ENCODE measurements at regions not wholly inside any gene's neighbourhood (a gene's known extent, or its start where the extent isn't known, plus 50 kb on each side); places are given as distances from the start of the nearest gene placed in this dataset.
"Not testable (repeated sequence)": the region's sequence is repeated elsewhere in the genome, so short reads cannot be mapped to it uniquely, and the experiment has no call there.

DNA sequence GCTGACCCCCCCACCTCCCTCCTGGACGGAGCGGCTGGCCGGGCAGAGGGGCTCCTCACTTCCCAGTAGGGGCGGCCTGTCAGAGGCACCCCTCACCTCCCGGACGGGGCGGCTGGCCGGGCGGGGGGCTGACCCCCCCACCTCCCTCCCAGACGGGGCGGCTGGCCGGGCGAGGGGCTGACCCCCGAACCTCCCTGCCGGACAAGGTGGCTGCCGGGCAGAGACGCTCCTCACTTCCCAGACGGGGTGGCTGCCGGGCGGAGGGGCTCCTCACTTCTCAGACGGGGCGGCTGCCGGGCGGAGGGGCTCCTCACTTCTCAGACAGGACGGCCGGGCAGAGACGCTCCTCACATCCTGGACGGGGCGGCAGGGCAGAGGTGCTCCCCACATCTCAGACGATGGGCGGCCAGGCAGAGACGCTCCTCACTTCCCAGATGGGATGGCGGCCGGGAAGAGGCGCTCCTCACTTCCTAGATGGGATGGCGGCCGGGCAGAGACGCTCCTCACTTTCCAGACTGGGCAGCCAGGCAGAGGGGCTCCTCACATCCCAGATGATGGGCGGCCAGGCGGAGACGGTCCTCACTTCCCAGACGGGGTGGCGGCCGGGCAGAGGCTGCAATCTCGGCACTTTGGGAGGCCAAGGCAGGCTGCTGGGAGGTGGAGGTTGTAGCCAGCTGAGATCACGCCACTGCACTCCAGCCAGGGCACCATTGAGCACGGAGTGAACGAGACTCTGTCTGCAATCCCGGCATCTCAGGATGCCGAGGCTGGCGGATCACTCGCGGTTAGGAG lies 66.2 kb upstream of the PAPPA2 start:
- in situ Hi-C loops (cut with HindIII; ENCODE audit: low sequenced_read_pairs), result not testable (repeated sequence)

DNA sequence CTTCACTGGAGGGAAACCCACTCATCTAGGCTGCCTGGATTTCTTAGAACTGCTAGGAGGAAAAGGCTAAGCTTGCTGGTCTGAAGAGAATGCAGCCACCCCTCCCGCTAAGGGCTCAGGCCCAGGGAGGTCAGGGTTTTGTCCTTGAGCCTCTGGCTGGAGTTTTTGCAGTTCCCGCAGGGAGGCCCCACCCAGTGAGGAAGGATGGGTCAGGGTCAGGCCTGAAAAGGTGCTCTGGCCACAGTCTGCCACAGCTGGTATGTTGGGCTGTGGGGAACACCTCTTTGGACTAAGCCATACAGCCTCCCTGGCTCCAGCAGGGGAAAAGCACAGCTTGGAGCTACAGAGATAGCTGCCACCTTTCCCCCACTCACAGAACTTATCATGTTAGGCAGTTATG lies 71.4 kb upstream of the PAPPA2 start:
- in situ Hi-C loops (cut with HindIII; ENCODE audit: low sequenced_read_pairs), result no loop called here

DNA sequence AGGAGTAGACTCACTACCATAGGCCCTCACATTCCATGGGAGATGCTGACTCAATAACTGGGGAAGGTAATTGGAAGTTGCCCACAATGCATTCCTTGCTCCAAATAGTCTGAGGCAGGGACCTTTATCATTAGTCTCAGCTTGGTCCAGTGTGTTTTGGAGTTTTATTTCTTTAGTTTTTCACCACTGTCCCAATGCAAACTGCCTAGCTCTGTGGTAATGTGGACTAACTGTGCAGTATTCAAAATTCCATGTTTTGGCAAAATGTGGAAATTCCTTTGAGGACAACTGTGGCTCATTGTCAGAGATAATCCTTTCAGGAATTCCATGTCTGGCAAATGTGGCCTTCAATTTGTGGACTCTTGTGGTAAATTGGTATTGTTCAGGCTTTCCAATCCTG lies 78.1 kb upstream of the PAPPA2 start:
- in situ Hi-C loops (cut with HindIII; ENCODE audit: low sequenced_read_pairs), result no loop called here

DNA sequence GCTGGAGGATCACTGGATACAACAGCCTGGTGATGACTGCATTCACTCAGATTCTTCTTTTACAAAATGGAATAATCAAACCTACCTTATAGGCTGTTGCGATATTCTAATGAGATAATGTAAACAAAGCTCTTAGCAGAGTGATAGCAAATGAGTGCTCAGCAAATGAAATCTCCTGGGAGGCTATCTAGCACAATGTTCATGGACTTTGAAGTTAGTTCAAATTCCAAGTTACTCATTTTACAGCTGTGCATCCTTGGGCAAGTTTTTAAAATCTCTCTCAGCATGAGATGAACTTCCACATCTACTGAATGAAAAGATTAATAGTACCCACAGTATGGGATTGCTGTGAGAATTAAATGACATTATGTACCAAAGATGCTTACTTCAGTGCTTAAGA lies 80.8 kb upstream of the PAPPA2 start:
- in situ Hi-C loops (cut with HindIII; ENCODE audit: low sequenced_read_pairs), result no loop called here

DNA sequence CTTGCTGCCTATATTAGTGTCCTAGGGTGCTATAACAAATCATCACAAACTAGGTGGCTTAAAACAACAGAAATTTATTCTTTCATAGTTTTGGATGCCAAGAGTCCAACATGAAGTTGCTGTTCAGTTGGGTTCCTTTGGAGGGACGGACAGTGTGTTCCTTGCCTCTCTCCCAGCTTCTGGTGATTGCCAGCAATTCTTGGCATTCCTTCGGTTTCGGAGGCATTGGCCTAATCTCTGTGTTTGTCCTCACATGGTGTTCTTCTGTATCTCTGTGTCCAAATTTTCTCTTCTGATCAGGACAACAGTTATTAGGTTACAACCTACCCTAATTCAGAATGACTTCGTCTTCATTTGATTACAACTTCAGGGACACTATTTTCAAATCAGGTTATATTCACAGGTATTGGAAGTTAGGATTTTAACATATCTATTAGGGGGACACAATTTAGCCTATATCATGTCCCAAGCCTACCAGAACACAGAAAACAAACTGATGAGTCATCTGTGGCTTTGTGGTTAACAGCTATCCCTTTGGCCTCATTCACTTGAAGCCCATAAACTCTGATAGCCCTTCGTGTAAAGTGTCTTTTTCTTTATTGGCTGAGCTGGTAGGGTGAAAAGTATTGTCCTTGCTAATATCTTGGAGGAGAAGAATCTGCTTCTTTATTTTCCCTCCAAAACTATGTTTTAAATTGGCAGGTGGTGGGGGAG lies 83.2 kb upstream of the PAPPA2 start:
- in situ Hi-C loops (cut with HindIII; ENCODE audit: low sequenced_read_pairs), result no loop called here

DNA sequence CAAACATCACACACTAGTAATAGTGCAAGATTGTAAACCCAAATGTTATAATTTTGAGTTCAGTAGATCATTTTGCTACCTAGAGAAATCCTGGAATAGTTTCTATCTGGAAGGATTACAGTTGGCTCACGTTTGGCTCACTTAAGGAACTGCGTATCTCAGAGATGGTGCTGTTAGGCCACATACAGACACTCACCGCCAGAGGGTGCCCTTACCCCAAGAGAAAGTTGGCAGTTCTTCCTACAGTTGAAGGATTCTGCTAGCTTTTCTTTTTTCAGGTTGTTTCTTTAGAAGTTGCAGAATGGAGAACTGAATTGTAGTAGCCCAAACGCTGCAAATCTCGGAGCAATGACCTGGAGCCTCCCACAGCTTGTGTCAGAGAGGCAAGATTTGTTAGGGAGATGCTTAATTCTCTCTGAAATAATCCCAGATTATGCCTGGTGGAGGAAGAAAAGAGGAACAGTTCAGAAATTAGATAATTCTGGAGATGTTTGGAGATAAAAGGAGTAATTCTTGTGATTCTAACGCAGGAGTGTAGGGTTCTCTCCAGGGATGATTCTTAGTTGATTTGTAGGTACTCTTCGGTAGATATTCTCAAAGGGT lies 87.9 kb upstream of the PAPPA2 start:
- in situ Hi-C loops (cut with HindIII; ENCODE audit: low sequenced_read_pairs), result no loop called here

GRCh38 chr1:176364236-176364905 lies 98.6 kb upstream of the PAPPA2 start:
- in situ Hi-C loops (cut with HindIII; ENCODE audit: low sequenced_read_pairs), result loop anchor here (5.0 kb wide), 1 partner anchor 62 kb away; no protein-coding TSS in a partner anchor

GRCh38 chr1:176349135-176349715 lies 113.8 kb upstream of the PAPPA2 start:
- in situ Hi-C loops (cut with HindIII; ENCODE audit: low sequenced_read_pairs), result not testable (repeated sequence)

DNA sequence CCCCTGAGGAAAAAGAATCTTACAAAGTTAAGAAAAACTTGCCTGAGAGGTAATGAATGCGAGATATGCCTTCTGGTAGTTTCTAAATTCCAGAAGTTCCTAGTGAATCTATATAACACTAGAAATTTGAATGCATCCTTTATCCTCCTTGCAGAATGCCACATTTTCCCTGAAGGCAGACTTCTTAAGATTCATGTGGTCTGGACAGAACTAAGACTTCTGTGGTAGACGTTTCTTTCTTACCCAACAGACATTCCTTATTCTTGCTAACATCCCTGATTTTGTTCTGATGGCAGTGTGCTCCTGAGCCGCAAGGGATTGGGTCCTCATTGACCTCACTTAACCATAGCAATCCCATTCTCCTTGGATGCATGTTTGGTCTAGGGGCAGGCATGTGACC lies 121.3 kb upstream of the PAPPA2 start:
- in situ Hi-C loops (cut with HindIII; ENCODE audit: low sequenced_read_pairs), result no loop called here

DNA sequence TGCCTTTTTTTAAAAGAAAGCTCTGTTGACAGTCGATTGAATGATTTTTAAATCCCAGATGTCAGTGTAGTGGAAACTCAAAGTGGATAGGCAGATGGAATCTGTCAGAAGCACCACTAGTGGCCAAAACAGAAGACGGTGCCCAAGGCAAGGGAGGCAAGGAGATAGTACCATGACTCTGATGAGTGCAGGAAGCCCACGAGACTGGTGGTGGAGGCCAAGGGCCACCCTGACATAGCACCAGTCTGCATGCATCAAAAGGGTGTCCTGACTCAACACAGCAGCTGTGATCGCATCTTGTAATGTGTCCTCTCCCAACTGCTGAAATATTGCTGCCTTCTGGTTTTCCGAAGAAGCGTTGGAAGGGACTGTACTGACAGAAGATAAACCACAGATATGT lies 124.1 kb upstream of the PAPPA2 start:
- in situ Hi-C loops (cut with HindIII; ENCODE audit: low sequenced_read_pairs), result no loop called here

DNA sequence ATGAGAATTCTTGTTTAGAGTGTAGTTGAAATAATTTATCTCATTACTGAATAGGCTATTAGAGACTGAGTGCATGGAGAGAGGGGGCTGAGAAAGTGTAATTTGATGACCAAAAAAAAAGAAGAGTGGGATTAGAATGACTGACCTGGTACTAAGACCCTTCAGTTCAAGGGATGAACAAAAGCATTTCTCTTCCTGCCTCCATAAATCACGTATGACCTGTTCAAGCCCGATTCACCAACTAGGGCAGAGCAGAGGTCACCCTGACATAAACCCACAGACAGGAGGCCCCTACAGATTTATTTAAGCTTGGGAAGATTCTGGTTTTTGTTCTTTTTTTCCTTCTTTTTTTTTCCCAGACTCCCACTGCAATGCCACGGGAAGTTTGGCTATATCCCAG lies 123.7 kb upstream of the COP1 start:
- in situ Hi-C loops (cut with HindIII; ENCODE audit: low sequenced_read_pairs), result no loop called here

DNA sequence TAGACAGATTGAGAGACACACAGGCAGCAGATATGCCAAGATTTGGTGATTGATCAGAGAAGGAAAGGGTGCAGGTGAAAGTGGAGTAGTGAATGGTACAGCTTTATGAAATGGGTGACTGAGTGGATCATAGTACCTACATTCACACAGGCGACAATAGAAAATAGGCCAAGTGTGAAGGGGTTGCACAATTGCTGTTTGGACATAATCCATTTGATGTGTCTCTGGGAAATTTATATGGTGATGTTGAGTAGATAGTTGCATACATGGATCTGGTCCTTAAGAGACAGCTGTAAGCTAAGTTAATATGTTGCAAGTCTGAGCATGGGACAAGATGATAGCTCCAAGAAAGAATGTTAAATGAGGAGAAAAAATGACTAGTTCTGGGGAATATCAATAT lies 118.6 kb upstream of the COP1 start:
- in situ Hi-C loops (cut with HindIII; ENCODE audit: low sequenced_read_pairs), result no loop called here

DNA sequence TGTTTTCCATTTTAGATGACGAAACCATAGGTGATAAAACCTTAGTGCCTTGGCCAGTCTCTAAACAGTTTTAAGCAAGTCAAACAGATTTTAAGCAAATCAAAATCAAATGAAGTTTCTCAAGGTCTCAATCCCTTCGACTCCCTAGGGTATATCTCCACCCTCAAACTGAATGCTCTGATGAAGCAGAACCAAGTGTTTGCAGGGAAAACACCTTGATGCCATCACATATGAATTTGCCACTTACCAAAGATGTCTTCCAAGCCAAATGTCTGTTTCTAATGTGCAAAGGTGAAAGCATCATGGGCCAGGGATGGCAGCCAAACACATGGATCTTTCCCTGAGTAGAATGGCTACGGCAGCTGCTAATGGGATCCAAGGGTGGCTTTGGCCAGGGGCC lies 116.4 kb upstream of the COP1 start:
- in situ Hi-C loops (cut with HindIII; ENCODE audit: low sequenced_read_pairs), result no loop called here

DNA sequence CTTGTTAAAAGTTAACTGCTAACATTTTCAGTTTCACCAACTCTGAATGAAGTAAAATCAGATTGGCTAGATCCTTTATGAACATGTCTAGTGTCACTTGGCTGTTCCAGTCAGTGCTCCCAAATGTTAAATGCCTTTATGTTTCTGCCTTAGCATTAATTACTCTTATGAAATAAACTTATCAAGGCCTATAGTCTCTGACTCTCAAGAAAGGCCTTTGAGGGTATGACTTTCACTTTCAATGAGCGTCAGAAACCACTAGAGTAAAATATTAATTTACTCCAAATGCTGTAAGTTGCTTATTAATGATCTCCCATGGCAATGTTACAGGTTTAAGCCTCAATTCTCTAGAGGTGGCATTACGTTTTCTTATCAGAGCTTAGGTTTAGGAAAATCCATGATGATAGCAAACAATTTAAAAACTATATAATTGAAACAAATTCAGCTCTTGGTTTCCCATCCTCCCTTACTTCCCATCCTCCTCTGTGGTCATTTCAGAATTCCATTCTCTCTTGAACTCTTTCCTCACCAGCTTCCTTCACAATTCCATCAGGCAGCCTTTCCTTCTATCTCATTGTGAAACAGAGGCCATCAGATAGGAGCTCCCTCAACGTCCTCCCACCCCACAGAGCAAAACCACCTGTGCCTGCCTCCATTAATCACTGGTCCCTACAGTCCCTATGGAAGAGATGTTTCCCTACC lies 108.6 kb upstream of the COP1 start:
- in situ Hi-C loops (cut with HindIII; ENCODE audit: low sequenced_read_pairs), result loop anchor here (5.0 kb wide), 1 partner anchor 33 kb away; no protein-coding TSS in a partner anchor

- in situ Hi-C loops (cut with HindIII; ENCODE audit: low sequenced_read_pairs), result not testable (repeated sequence)
Observed at GRCh38 chr1:176296602-176297001, 89.5 kb upstream of the COP1 start.

- in situ Hi-C loops (cut with HindIII; ENCODE audit: low sequenced_read_pairs), result no loop called here
Observed at GRCh38 chr1:176285996-176286395, 78.9 kb upstream of the COP1 start.

- in situ Hi-C loops (cut with HindIII; ENCODE audit: low sequenced_read_pairs), result no loop called here
Observed at GRCh38 chr1:176271572-176271971, 64.5 kb upstream of the COP1 start.
